DMS 273 (cell line): ENCODE measurements at regions not wholly inside any gene's neighbourhood (a gene's known extent, or its start where the extent isn't known, plus 50 kb on each side); places are given as distances from the start of the nearest gene placed in this dataset.
A peak's percentile ranks its signal among the peaks of the same experiment; 100 is the strongest.
"Not testable (repeated sequence)": the region's sequence is repeated elsewhere in the genome, so short reads cannot be mapped to it uniquely, and the experiment has no call there.

Experiments used
- DNase-seq: peaks from one replicate; lab custom pipeline; 2025; ENCODE audit not compliant: unreplicated experiment; lab: John Stamatoyannopoulos, UW

DNA sequence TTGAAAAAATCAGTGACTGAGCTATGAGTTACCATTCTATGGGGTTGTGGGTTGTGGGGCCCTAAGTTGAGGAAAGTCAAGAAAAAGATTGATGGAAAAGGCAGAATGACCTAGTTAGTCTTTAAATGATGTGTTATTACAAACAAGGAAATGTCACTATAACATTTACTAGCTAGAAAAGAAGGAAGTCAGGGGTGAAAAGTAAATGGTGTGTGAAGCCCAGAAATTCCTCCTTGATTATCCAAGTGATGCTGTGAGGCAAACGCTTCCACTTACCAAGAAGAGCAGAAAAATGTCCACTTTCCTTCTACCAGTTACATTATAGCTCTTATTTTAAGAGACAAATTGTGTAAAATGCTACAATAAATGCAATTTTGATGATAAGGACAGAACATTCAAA is 285.3 kb upstream of the DPP6 start:
- not testable (repeated sequence) for DNase-seq

DNA sequence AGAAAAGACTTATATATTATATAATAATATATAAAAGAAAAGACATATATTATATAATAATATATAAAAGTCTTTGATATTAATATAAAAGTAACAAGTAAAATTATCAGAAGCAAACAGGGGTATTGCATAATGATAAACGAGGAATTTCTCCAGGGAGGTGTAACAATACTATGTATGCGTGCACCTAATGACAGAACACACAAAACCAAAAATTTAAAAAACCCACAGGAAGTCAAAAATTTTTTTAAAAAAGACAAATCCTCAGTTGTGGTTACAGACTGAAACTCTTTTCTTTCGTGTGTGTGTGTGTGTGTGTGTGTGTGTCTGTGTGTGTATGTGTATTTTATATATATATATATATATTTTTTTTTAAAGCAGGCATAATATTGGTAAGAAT is 279.2 kb upstream of the DPP6 start:
- no peak for DNase-seq

- DNase-seq: not testable (repeated sequence)
Observed at GRCh38 chr7:153776940-153777339, 275.3 kb upstream of the DPP6 start.

- not testable (repeated sequence) for DNase-seq
Observed at GRCh38 chr7:153797363-153797762, 254.8 kb upstream of the DPP6 start.

GRCh38 chr7:153808117-153808516 is 244.1 kb upstream of the DPP6 start:
- no peak for DNase-seq

GRCh38 chr7:153829525-153829924 is 222.7 kb upstream of the DPP6 start:
- DNase-seq: no peak

DNA sequence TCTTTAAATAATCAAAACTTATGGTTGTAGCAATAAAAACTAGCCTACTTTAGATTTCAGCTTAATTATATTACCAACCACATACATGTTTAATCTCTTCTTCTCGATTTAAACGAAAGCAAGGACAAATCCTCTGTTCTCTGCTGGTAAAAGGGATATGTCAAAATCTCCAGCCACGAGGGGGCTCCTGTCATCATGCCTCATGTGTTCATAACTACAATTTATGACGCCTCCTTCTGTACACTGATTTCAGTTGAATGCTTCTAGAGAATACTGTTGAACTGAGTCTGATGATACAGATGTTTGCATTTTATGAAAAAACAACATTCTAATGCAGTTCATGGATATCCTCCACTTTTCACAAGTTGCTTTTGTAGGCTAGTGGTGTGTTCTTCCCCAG is 220.0 kb upstream of the DPP6 start:
- DNase-seq: peak; percentile 15

DNA sequence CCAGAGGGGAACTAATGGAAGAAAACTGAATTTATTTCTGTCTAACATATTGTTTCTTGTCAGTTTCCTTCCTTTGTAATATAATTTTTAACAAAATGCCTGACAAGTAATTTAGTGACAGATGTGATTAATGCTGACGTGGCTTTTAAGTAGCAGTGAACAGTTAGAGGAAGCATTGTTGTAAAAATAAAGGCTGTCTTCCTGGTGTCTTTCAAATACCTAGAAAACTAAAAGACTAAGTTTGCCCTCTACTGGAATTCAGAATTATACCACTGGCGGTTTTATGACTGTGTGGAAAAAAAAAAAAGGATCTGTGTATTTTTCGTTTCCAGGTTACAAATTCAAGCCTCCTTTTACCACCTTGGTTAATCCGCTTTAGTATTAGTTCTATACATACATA is 217.1 kb upstream of the DPP6 start:
- no peak for DNase-seq

DNA sequence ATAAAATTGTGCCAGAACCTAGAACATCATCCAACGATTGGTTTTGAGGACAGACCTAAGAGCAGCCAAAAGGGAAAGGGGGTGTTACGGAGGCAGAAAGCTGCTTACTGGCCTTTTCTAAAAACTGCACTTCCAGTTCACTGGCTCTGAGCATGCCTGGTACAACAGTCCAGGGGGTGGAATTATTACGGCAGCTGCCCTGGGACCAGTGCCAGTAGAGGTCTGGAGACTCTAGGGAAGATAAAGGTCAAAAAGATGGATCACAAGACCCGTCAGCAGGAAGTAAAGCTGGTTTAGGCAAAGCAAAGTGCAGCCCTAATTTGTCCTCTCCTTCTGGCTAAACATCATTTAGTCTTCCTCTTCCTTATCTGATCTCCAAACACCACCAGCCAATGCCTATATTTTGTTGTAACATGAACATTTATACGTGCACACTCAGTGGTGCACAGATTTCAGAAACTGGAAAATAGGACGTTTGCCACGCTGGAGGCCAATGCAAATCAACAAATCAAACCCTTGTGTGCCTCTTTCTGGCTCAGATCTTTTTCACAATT is 216.4 kb upstream of the DPP6 start:
- no peak for DNase-seq

DNA sequence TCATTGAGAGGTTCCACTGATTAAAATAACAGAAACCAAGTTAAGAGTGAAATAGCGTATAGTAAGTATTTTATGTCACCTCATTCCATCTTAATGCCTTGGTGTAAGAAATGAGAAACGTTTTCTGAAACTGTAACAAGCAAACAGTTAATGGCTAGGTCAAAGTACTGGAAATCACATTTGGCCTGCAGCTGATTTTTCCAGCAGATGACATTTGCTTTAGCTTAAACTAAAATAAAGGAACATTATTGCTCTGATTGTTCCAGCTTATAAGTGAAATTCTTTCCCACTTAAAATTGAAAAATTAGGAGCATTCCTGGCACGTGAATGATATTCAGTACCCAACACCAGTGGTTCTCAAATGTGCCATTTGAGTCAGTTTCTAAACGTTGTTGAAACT is 213.6 kb upstream of the DPP6 start:
- no peak for DNase-seq

GRCh38 chr7:153840861-153841260 is 211.3 kb upstream of the DPP6 start:
- no peak for DNase-seq

DNA sequence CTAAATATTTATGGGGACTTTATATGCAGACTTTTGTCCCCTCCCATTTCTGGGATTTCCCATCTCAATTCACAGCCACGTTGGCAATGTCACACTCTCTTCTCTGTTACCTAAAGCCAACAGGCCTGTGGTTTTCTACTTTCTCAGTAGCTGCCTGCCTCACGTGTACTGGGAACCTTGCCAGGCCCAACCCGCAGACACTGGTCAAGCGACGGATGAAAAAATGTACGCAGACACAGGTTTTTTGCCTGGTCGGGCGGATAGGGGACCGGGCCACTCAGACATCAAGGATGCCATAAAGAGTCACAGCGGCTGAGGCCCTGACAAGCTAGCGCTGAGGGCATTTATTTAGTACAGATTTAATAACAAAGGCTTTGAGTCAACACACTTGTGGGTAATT is 204.4 kb upstream of the DPP6 start:
- no peak for DNase-seq

DNA sequence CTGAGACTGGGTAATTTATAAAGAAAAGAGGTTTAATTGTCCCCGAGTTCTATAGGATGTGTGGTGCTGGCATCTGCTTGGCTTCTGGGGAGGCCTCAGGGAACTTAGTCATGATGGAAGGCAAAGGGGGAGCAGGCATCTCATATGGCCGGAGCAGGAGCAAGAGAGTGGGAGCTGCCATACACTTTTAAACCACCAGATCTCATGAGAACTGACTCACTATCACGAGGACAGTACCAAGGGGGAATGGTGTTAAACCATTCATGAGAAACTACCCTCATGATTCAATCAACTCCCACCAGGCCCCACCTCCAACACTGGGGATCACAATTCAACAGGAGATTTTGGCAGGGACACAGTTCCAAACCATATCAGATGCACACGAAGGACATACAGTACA is 199.9 kb upstream of the DPP6 start:
- DNase-seq: no peak

GRCh38 chr7:153858355-153858754 is 193.8 kb upstream of the DPP6 start:
- DNase-seq: no peak

DNA sequence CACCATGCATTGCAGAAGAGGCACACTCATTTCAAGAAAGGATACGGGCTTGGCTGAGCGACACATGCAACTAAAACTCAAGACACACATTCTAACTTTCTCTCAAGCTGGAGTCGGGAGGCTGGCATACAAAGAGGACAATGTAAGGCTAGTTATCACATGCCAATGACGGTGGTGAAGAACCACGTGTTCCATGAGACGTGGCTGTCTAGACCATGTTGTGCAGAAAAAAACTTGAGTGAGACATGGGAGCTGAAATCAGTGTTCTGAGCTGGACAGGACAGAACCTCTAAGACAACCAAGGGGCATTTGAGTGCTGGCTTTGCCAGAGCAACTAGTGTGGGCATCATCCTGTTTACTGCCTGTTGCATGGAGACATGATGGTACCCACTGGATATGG is 193.0 kb upstream of the DPP6 start:
- DNase-seq: no peak

- peak; percentile 25 for DNase-seq
Observed at GRCh38 chr7:153886506-153887441, 165.4 kb upstream of the DPP6 start.

- DNase-seq: no peak
Observed at GRCh38 chr7:153887749-153888569, 164.2 kb upstream of the DPP6 start.

DNA sequence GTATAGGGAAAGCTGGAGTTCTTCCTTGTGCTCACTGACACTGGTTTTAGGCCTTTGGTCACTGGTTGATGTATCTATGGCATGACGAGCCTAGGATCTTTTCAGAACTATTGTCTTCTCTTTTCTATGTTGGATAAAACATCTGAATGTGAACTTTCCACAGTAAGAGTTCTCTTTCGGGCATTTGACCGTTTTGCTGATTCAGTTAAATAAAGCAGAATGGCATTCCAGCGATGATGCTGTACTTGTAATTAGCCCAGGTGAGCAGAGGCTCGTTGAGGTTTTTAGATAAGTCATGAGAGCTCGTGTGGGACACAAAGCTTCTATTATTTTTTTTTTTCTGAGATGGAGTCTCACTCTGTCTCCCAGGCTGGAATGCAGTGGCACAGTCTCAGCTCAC is 160.2 kb upstream of the DPP6 start:
- no peak for DNase-seq

GRCh38 chr7:153902862-153903261 is 149.3 kb upstream of the DPP6 start:
- no peak for DNase-seq

GRCh38 chr7:153912211-153912610 is 140.0 kb upstream of the DPP6 start:
- no peak for DNase-seq

DNA sequence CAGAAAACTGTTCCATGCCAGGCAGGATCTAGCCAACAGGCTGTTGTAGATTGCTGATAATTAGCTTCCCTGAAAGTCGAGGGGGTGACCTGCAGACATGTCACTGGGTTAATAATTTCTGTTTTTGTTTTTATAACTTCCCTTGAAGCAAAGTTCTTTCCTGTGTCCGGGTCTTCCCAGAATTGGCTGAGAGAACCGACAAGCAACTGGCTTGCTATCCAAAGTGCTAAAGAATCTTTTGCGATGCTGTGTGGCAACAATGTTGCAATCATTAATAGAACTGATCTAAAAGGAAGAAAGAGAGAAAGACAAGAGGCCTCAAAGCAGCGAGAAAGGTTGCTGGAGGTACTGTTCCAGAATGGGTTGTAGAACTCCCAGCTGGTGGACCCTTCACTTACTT is 132.1 kb upstream of the DPP6 start:
- DNase-seq: no peak

GRCh38 chr7:153920897-153921296 is 131.3 kb upstream of the DPP6 start:
- DNase-seq: no peak
